Right atrium auricular region (tissue), 2 donors: ENCODE measurements at regions not wholly inside any gene's neighbourhood (a gene's known extent, or its start where the extent isn't known, plus 50 kb on each side); places are given as distances from the start of the nearest gene placed in this dataset.

Source experiments
- DNase-seq: peaks from one replicate; pipeline ENCODE4 v3.0.0-alpha.2; 2019; ENCODE audit warnings: low spot score
- H3K27ac ChIP-seq, 2 donors: fragments of 200-600 bp; sonication (generic); 1 replicate in 1 of 2; 2 replicates in 1 of 2; pipeline ENCODE4 v1.5.1; 2016 to 2019
- H3K27me3 ChIP-seq, 2 donors: fragments of 200-600 bp; sonication (generic); one replicate each; pipeline versions ENCODE4 v1.5.1 to v1.6.0; 2017 to 2019
- H3K36me3 ChIP-seq: fragments of 200-600 bp; sonication (generic); one replicate; pipeline ENCODE4 v1.5.1; 2016
- H3K4me1 ChIP-seq, 2 donors: fragments of 200-600 bp; sonication (generic); one replicate each; pipeline versions ENCODE4 v1.5.1 to v1.6.0; 2017 to 2019
- H3K4me3 ChIP-seq, 2 donors: fragments of 200-600 bp; sonication (generic); 1 replicate in 1 of 2; 2 replicates in 1 of 2; pipeline ENCODE4 v1.5.1; 2017 to 2019; ENCODE audit warnings: mild to moderate bottlenecking in 1 of 2, moderate library complexity in 1 of 2
- H3K9me3 ChIP-seq, 2 donors: fragments of 200-600 bp; sonication (generic); one replicate each; pipeline ENCODE4 v1.5.1; 2019
- TF ChIP-seq, protein P1 (sequence below), 2 donors: fragments of 200-600 bp; sonication (generic); IDR thresholded peaks; one replicate each; pipeline ENCODE4 v1.5.1; 2019; ENCODE audit warnings: antibody characterized with exemption in 2 of 2

DNA sequence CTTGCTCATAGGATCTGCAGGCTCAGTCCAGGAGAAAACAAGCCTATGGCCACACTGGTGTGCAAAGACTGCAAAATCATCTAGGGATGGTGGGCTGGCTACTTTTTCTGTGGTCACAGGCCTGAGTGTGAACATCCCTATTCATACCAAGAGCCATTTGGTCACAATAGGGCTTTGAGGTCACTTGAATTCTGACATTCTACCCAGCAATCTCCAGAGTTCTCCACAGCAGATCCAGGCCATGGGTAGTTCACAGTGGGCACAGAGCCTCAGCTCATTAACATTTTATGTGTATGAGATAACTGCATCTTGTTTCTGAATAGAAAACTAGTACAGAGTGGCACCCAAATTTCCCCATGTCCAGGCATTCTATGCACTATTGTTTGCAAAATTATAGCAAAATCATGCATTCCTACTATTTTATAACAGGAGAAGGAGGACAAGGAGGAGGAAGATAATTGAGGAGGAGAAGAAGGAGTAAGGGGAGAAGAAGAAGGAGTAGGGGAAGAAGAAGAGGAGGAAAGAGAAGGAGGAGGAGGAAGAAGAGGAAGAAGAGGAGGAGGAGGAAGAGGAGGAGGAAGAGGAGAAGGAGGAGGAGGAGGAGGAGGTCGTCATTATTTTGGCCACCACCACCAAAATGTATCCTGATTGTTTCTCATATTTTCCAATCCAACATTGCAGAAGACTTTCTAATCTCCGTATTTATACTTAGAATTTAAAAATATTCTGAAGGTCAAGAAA lies 129.0 kb downstream of the SEMA6D start:
- Histone ChIP-seq H3K4me1 (no peaks in the 10 kb centered on the region), H3K4me3 (no peak overlapping the region), H3K9me3 (no peaks in the 10 kb centered on the region), H3K36me3 (no peaks in the 10 kb centered on the region), H3K27ac (no peak overlapping the region), H3K27me3 (no peaks in the 10 kb centered on the region)
- TF ChIP-seq, protein P1, sequence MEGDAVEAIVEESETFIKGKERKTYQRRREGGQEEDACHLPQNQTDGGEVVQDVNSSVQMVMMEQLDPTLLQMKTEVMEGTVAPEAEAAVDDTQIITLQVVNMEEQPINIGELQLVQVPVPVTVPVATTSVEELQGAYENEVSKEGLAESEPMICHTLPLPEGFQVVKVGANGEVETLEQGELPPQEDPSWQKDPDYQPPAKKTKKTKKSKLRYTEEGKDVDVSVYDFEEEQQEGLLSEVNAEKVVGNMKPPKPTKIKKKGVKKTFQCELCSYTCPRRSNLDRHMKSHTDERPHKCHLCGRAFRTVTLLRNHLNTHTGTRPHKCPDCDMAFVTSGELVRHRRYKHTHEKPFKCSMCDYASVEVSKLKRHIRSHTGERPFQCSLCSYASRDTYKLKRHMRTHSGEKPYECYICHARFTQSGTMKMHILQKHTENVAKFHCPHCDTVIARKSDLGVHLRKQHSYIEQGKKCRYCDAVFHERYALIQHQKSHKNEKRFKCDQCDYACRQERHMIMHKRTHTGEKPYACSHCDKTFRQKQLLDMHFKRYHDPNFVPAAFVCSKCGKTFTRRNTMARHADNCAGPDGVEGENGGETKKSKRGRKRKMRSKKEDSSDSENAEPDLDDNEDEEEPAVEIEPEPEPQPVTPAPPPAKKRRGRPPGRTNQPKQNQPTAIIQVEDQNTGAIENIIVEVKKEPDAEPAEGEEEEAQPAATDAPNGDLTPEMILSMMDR (IDR thresholded peaks at IDR 0.05) = no peak
- no peak for DNase-seq

DNA sequence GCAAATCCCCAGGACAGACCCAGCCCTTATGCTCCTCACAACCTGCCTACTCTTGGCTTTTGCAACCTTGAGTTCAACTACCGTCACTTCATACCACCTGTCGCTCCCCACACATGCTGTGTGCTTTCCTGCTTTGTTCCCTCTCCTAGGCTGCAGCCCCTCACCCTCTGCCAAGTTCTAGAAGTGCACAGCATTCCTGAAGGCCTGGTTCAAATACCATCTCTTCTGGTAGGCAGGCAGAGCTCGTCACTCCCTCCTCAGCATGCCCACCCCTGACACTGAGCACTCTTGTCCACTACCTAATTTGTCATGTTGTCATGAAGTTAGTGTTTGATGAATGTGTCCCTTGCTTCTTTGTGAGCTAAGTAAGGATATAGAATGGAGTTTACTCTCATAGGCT lies 129.6 kb downstream of the SEMA6D start:
- TF ChIP-seq, protein P1 (IDR thresholded peaks at IDR 0.05) = no peak
- Histone ChIP-seq H3K27ac (no peak overlapping the region), H3K4me3 (no peak overlapping the region), H3K9me3 (no peaks in the 10 kb centered on the region), H3K4me1 (no peaks in the 10 kb centered on the region), H3K36me3 (no peaks in the 10 kb centered on the region), H3K27me3 (no peaks in the 10 kb centered on the region)
- no peak for DNase-seq

DNA sequence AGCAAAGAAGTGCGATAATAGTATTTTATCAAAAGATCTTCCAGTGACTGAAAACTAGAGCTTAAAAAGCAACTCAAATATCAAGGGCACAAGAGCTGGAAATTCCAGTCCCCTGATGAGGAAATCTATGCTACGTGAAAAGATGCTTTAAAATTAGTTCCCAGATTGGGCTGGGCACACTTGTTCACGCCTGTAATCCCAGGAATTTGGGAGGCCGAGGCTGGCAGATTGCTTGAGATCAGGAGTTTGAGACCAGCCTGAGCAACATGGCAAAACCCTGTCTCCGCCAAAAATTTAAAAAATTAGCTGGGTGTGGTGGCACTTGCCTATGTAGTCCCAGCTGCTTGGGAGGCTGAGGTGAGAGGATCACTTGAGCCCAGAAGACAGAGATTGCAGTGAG lies 138.8 kb downstream of the SEMA6D start:
- TF ChIP-seq, protein P1 (IDR thresholded peaks at IDR 0.05) = no peak
- Histone ChIP-seq H3K36me3 (no peaks in the 10 kb centered on the region), H3K9me3 (no peaks in the 10 kb centered on the region), H3K27me3 (no peaks in the 10 kb centered on the region), H3K4me3 (no peak overlapping the region), H3K27ac (no peak overlapping the region), H3K4me1 (no peaks in the 10 kb centered on the region)
- DNase-seq = no peak

DNA sequence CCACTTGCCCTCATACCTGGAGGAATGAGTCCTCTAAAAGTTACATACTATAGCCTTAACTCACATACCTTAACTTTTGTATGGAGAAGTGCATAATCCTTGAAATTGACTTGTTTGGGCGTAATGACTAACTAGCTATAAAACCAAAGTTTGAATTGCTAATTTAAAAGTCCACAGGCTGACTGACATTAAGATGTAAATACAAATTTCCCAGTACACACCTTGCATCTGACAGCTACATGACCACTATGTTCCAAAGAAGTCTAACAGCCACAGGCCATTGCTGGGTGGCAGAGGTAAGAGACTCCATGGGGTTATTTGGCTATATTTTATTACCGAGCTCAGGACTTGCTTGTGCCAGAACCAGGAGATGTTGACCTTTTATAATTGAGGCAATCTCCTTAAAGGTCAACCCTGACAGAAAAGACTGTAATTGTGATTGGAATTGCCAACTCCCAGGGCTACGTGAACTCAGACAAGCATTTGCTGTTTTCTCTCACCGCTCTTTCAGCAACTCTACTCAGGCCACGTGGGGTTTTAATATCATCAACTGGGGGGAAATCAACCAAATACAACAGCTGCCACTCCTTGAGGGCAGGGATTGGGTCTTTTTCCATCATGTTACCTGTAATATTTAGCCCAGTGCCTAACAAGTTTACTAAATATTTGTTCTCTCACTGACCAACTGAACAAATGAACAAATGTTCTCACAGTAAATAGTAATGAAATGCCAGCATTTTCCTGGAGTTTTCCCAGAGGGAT lies 139.9 kb downstream of the SEMA6D start:
- Histone ChIP-seq H3K4me1 (no peaks in the 10 kb centered on the region), H3K27me3 (no peaks in the 10 kb centered on the region), H3K36me3 (no peaks in the 10 kb centered on the region), H3K4me3 (no peak overlapping the region), H3K27ac (no peak overlapping the region), H3K9me3 (no peaks in the 10 kb centered on the region)
- TF ChIP-seq, protein P1 (IDR thresholded peaks at IDR 0.05) = no peak
- no peak for DNase-seq

DNA sequence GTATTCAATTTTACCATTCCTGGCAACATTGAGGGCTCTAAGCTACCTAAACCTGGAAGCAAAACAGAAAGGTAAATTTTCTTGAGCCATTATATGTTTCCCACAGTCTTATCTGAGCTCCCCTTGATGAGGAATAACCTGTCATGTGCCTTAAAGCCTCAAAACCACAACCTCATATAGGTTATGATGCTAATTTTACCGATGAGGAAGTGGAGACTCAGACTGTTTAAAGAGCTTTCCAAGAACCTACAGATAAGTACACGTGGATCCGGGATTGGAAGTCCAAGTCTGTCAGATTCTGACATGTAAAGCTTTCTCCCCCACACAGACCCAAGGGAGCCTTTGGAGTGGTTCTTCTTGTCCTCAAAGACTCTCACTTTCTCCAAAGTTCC lies 140.5 kb downstream of the SEMA6D start:
- Histone ChIP-seq H3K36me3 (no peaks in the 10 kb centered on the region), H3K4me1 (no peaks in the 10 kb centered on the region), H3K27ac (no peak overlapping the region), H3K27me3 (no peaks in the 10 kb centered on the region), H3K9me3 (no peaks in the 10 kb centered on the region), H3K4me3 (no peak overlapping the region)
- no peak for DNase-seq
- TF ChIP-seq, protein P1 (IDR thresholded peaks at IDR 0.05) = no peak
